ENCODE measurements at regions not wholly inside any gene's neighbourhood (a gene's known extent, or its start where the extent isn't known, plus 50 kb on each side); places are given as distances from the start of the nearest gene placed in this dataset.

DNA sequence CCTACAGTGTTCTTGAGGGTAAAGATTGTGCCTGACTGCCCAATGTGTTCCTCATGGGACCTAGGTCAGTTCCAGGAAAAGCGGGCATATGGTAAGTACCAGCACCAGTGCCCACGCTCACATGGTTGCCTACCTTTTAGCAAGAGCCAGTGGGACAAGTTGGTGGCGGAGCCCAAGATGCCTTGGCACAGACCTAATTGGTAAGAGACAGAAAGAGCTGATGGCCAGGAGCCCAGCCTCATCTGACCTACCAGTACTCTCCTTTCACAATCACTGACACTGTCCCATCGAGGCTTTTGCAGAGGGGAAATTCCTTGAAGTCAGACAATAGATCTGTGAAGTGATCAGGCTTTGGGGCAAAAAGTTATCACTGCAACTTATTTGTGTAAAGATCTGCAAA, 98.4 kb upstream of the BCL6 start:
- TF ChIP-seq CTCF (conservative IDR thresholded peaks at IDR 0.05; ENCODE audit: low read depth, low read length) (no peak), POLR2A (IDR thresholded peaks at IDR 0.05; ENCODE audit: low read depth, low read length) (no peak), ELK1 (IDR thresholded peaks at IDR 0.05; ENCODE audit: borderline replicate concordance, low read depth, low read length) (no peak), SMC3 (IDR thresholded peaks at IDR 0.05; ENCODE audit: low read depth, low read length) (no peak), MAZ (IDR thresholded peaks at IDR 0.05; ENCODE audit: borderline replicate concordance, low read depth, low read length) (no peak), RFX5 (IDR thresholded peaks at IDR 0.05; ENCODE audit: low read depth, low read length) (no peak), NFE2L2 (IDR thresholded peaks at IDR 0.05; ENCODE audit: low read depth, low read length) (no peak), FOS (IDR thresholded peaks at IDR 0.05; ENCODE audit: low read depth, low read length) (no peak)
- TF ChIP-seq, protein P1, sequence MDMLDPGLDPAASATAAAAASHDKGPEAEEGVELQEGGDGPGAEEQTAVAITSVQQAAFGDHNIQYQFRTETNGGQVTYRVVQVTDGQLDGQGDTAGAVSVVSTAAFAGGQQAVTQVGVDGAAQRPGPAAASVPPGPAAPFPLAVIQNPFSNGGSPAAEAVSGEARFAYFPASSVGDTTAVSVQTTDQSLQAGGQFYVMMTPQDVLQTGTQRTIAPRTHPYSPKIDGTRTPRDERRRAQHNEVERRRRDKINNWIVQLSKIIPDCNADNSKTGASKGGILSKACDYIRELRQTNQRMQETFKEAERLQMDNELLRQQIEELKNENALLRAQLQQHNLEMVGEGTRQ (IDR thresholded peaks at IDR 0.05; ENCODE audit: low read depth, low read length): no peak

Measured in IMR-90 (cell line).